ENCODE measurements at regions not wholly inside any gene's neighbourhood (a gene's known extent, or its start where the extent isn't known, plus 50 kb on each side); places are given as distances from the start of the nearest gene placed in this dataset.

DNA sequence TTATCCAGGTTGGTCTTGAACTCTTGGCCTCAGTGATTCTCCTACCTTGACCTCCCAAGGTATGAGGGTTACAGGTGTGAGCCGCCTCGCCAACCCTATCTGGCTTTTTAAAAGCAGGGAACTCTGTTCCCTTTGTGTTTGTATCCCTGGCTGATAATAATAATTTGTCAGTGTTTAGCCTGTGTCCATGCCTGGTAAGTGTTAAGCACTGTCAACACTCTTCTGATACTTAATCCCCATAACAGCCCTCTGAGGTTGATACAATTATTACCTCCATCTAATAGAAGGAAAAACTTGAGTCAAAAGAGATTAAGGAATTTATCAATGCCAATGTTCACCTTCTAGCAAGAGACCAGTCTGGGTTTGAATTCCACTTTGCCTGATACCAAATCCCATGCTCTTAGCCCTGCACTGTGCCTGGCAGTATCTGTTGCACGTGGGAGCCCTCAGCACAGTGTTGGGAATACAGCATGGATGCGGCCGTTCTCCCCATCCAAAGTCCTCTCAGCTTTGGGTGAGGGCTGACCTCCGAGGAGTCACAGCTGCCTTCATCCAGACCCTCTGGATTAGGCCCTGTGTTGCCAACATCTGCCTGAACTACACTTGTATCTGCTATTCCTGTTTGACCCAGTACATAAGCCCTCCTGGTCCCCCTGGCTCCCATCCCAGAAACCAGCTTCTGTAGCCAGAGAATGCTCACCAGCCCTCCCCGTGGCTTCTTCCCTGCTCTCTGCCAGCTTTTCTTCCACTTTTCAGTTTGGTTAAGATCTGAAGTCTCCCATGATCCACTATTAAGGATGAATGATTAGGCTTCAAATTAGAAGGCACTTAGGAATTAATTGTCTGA lies 335.6 kb upstream of the ASIC2 start:
- in situ Hi-C loops (cut with HindIII; ENCODE audit: low sequenced_read_pairs): no loop called here

DNA sequence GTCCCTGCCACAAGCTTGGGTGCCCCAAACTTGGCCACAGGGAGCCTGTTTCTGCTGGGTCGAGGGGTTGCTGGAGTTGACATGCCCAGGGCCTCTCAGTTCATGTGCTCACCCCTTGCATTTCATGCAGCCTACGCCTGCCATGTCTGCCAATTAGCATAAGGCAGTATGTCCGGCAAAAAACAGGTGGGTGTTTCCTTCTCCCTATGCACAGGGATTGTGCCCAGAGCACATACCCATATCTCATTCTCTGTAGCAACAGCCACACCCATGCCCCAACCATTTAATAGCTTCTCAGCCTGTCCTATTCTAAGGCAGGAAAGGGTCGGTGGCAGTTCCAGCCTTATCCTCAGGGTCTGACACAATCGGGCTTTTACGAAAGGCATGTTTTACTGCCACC lies 340.4 kb upstream of the ASIC2 start:
- in situ Hi-C loops (cut with HindIII; ENCODE audit: low sequenced_read_pairs): no loop called here

DNA sequence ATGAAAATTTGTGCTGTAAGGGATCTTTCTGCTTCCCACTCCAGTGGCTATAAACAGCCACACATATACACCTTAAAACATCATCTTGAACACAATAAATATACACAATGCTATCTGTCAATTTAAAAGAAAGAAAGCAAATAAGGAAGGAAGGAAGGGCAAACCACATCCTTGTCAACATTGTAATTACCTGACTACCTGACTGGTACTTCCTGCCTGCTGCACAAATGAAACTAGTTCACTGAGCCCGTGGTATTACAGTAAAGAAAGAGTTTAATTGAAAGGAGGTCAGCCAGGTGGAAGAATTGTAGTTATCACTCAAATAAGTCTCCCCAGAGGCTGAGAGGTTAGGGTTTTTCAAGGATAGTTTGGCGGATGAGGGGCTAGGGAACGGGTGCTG lies 344.4 kb upstream of the ASIC2 start:
- in situ Hi-C loops (cut with HindIII; ENCODE audit: low sequenced_read_pairs): loop anchor here (5.0 kb wide), 1 partner anchor 35 kb away; no protein-coding TSS in a partner anchor

DNA sequence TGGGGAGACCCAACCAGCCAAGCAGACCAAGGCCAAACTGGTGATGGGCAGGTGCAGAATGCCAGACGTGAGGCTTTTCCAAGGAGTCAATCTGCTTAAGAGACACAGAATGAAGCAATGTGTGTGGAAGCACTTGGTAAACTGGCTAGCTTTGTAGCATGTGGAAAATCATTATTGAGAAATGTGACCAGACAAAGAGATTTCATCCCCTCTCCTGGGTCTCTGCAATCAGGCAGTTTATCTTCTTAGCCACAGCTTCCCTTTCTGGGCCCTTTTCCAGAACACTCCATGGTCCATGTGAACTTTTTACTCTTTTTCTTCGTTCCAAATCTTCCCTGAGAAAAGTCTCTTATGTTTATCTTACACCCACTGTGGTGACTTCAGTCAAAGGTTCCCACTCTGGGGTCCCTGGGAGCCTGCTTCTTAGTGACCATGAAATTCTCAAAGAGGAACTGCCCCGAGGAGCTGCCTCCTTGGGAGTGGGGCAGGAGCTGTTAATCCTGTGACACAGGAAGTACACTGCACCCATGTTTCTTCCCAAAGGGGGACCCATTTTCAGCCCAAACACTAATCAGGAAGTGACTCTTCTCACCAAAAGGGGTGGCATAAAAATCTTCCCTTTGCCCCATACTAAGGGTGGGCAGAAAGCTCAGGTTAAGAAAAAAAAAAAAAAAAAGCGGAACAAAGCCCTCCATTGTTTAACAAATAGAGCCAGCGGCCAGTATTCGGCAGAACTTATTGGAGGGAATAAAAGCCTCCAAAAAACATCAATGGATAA lies 346.2 kb upstream of the ASIC2 start:
- in situ Hi-C loops (cut with HindIII; ENCODE audit: low sequenced_read_pairs): loop anchor here (5.0 kb wide), 1 partner anchor 37 kb away; no protein-coding TSS in a partner anchor

DNA sequence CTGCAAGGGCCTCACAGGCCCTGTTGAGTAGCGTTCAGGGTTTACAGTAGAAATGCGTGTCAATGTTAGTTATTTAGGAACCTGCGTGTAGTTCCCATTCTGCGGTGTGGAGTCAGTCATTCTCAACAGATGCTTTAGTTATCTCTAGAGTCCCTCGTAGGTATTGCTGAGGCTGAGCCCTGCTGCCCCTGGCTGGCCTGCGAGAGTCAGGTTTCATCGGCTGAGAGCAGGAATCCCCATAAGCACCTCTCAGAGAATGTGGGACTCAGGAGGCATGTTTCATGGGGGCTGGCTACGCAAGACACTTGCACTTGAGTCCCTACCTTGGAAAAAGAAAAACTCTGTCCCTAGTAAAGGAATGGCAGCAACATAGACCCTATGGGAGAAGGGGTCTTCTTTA lies 347.5 kb upstream of the ASIC2 start:
- in situ Hi-C loops (cut with HindIII; ENCODE audit: low sequenced_read_pairs): no loop called here

DNA sequence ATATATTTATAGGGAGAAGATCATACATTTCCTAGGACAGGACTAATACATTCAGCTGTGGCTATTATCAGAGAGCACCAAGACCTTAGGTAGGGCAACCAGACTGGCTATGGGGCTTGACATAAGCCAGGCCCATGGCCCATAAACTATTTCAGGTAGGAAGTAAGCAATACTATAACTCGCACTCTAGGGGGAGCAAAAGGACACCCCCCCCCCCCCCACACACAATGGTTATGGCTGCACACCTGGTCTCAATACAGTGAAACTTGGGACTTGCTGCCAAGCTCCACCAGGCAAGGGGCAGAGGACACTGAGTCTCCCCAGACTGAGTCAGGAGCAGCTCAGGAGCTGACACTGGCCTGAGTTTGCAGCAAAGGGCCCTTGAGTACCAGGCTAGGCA lies 348.9 kb upstream of the ASIC2 start:
- in situ Hi-C loops (cut with HindIII; ENCODE audit: low sequenced_read_pairs): no loop called here

DNA sequence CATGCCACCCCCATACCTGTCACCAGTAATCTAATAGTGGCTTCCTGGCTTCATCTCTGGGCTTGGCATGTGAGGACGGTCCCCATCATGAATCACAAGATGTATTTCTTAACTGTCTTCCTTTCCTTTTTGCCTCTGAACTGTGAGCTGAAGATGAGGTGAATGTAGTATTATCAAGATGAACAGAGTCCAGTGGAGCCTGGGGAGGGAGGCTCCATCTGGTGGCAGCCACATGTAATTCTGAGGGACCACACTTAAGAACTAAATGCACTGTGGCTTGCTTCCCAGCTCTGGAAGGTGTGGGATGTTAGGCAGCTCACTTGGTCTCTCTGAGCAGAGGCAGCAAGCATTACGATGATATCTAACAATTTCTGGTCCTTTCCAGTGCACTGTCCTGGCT lies 354.9 kb upstream of the ASIC2 start:
- in situ Hi-C loops (cut with HindIII; ENCODE audit: low sequenced_read_pairs): no loop called here

DNA sequence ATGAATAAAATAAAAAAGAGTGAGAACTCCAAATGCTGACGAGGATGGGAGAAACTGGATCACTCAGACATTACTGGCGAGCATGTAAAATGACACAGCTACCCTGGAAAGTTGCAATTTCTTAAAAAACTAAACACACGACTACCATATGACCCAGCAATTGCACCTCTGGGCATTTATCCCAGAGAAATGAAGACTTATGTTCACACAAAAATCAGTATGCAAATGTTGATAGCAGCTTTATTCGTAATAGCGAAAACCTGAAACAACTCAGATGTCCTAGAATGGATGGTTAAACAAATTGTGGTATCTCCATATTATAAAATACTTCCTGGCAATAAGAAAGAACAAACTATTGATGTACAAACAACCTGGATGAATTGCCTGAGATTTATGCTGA lies 357.2 kb upstream of the ASIC2 start:
- in situ Hi-C loops (cut with HindIII; ENCODE audit: low sequenced_read_pairs): loop anchor here (5.0 kb wide), 1 partner anchor 103 kb away; no protein-coding TSS in a partner anchor

DNA sequence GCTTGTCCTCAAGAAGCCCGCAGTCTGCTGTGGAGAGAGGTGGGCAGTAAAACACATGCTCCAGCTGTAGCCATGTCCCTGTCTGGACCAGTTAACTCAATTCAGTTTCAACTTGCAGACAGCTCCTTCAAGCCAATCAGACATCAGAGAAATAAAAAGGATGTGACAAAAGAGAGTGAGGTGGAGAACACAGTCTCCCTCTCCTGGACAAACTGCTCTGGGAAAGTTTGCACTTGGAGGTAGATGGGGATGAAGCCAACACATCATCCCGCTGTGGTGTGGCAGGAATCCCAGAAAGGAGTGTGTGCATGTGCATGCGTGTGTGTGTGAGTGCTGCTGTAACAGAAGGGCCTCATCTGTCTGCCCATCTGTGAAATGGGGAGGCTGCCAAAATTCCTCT lies 358.6 kb upstream of the ASIC2 start:
- in situ Hi-C loops (cut with HindIII; ENCODE audit: low sequenced_read_pairs): loop anchor here (5.0 kb wide), 1 partner anchor 104 kb away; no protein-coding TSS in a partner anchor

DNA sequence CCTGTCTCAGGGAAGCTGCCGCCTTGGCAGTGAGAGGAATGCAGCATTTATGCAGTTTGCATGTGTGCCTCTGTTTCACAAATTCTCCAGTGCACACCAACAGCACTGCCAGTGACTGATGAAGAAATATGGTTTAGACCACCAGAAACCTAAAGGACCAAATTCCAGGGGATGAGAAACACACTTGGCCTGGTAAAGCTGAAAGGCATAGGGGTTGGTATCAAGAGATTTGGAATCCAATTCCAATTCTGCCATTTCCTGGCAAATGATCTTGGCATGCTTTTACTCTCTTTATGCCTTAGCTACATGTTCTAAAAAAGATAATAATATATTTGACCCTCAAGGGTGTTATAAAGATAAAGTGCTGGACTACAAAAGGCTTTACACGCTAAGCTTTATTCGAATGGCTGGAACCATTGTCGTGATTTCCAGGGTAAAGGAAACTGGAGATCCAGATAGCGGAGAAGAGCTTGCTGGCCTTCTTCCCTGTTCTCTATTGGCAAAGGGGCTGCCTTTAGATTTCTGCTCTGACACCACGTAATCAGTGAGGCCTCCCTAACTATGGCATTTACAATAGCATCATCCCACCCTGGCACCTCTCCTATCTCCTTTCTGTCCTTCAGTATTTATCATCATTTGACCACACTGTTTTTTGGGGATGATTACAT lies 359.8 kb upstream of the ASIC2 start:
- in situ Hi-C loops (cut with HindIII; ENCODE audit: low sequenced_read_pairs): loop anchor here (5.0 kb wide), 1 partner anchor 106 kb away; no protein-coding TSS in a partner anchor

DNA sequence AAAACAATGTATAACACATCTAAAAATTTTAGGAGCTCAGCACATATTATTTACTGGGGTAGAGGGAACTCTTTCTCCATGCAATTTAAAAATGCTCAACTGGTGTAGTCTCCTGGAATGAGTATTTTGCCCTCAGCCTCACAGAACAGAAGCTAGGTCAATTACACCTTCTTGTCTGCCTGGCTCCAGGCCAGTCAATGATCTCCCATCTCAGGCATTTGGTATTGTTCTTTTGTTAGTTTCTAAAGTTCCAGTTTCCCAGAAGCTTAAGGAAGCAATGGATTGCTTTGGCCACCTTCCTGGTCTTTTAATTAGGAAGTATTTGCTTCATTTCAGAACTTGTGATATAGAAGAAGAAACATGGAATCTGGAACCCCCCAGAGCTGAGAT lies 360.3 kb upstream of the ASIC2 start:
- in situ Hi-C loops (cut with HindIII; ENCODE audit: low sequenced_read_pairs): loop anchor here (5.0 kb wide), 1 partner anchor 106 kb away; no protein-coding TSS in a partner anchor

DNA sequence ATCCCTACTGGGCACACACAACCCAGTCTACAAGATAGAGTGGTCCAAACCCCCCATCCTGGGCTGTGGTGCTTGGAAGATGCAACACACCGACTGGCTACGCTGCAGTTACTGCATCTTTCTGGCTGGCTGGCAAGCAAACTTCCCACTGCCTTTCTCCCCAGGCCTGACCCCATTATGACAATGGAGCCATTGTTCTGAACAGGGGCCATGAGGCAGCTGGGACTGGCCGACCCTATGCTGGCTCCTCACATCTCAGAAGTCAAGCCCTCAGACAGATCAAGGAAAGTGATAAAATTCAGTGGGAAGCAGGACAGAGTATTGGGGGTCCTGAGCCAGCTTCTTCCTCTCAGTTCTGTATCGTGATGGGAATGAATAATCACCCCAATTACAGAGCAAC lies 364.1 kb upstream of the ASIC2 start:
- in situ Hi-C loops (cut with HindIII; ENCODE audit: low sequenced_read_pairs): no loop called here

DNA sequence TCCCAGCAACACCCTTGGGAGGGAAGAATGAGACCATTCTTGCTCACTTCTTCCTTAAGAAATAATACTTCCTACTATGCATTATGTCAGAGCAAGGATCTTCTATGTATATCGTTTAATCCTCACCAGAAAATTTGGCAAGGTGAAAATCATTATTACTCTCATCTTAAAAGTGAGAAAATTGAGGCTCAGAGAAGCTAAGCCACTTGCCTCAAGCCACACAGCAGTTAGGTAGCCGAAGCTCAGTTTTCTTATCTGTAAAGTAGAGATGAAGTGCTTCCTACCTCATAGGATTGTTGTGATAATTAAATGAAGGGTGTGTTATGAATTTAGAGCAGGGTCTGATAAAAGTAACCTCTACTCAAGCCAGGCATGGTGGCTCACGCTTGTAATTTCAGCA lies 368.9 kb upstream of the ASIC2 start:
- in situ Hi-C loops (cut with HindIII; ENCODE audit: low sequenced_read_pairs): no loop called here

DNA sequence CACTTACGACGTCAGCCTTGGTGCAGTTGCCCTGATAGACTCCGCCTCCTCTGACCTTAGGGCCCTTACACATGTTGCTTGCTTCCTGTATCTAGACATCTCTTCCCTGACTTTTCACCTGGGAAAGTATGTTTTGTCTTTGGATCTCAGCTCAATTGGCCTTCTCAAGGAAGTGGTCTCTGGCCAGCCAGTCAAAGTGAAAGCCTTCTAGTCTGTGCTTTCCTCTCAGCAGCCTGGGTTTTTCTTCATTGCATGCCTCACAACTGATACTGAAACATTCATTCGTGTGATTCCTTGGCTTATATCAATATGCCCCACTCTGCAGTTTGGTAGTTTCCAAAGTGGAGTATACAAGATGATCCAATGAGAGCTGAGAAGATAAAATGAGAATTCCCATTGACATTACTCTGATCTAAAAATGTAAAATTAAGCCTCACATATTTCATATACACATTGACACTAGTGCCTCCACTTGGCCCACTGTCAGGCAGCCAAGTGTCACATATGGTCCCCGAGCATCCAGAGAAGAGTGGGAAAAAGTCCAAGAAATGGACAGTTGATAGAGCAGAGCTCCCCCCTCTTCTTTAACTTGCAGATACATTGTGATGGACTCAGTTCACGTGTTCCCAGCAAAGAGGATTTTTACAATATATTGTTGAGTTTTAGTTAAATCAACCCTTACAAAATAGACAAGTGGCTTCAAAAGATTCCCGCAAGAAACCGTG lies 371.2 kb upstream of the ASIC2 start:
- in situ Hi-C loops (cut with HindIII; ENCODE audit: low sequenced_read_pairs): no loop called here

DNA sequence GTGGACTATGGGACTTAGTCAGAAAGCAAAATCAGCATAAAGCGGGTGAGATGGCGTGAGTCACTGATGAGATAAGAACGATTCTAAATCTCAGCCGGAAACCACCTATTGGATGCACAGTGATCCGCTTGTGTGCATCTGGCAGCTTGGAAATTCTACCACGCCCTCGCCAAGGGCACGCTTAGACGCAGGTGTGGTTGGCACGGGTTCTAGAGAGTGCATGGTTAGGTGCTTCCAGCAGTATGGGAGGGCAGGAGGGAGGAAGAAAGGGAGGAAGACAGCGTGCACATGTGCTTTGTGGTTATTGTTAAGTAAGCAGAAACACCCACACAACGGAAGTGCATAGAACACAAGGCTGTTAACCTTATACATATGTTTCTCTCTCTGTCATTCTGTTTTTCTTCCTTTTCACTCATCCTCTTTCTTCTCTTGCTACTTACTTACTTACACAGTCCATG lies 374.0 kb upstream of the ASIC2 start:
- in situ Hi-C loops (cut with HindIII; ENCODE audit: low sequenced_read_pairs): no loop called here

DNA sequence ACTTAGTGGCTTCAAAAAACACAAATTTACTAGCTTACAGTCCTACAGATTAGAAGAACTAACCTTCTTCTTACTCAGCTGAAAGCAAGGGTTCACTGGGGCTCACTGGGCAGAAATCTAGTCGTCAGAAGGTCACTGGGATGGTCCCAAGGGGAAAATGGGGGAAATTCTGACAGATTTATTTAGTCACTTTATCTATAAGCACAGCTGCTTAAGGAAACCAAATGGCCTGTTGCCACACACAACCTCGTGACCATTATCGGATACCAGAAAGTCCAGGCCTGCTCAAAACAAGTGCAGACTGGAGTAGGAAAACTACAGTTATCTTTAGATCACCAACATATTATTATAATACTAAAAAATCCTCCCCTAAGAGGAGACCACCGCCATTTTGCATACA lies 374.6 kb upstream of the ASIC2 start:
- in situ Hi-C loops (cut with HindIII; ENCODE audit: low sequenced_read_pairs): no loop called here

DNA sequence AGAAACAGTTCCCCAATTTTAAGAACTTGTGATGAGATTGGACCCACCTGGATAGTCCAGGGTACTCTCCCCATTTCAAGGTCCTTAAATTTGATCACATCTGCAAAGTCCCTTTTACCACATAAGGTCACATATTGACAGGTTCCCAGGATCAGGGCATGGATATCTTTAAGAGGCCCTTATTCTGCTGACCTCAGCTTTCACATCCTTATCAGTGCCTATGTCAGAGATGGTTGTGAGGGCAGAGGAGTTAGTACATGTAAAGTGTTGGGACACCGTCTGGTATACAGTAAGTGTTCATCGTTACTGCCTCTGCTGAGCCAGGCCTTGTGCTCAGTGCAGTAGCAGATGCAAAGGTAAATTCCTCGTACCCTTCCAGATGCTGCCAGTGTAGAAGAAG lies 375.4 kb upstream of the ASIC2 start:
- in situ Hi-C loops (cut with HindIII; ENCODE audit: low sequenced_read_pairs): no loop called here

DNA sequence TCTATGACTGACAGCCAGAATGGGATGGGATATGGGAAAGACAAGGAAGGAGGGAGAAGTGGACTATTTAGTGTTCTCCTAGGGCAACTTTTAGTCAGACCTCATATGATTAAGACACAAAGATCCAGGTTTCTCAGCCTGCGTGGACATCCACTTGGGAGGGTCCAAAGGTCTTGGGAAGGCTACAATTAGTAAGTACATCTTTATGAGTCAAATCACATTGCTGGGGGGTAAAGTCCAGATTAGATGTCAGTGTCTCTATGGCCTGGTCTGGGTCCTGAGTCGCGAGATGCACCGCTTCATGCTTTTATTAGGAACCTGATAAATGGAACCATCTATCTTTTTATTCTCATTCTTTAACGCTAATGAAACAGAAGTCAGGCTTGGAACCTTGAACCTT lies 378.4 kb upstream of the ASIC2 start:
- in situ Hi-C loops (cut with HindIII; ENCODE audit: low sequenced_read_pairs): no loop called here

DNA sequence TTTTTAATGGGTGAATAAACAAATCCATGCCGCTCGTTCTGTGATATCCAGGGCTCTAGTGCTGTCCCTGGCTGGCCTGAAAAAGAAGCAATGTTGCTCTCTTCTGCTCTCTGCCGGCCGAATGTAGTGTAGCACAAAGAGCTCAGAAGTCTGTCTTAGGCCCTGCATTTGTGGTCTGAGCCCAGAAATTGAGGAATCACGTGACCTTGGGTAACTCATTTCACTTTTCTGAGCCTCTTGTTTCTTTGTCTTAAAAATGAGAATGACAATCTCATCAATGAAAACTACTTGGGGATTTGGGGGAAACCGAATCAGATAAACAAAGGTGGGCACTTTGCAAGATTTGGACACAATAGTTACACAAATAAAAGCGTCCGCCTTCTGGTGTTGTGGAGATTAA lies 381.6 kb upstream of the ASIC2 start:
- in situ Hi-C loops (cut with HindIII; ENCODE audit: low sequenced_read_pairs): no loop called here

DNA sequence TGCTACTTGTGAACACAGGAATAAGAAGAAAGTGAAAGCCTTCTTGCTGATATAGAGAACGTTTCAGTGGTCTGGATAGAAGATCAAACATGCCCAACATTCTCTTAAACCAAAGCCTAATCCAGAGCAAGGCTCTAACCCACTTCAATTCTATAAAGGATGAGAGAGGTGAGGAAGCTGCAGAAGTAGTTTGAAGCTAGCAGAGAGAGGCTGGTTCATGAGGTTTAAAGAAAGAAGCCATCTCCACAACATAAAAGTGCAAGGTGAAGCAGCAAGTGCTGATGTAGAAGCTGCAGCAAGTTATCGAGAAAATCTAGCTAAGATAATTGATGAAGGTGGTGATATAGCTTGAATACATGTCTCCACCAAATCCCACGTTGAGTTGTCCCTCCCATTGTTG lies 383.3 kb upstream of the ASIC2 start:
- in situ Hi-C loops (cut with HindIII; ENCODE audit: low sequenced_read_pairs): no loop called here

DNA sequence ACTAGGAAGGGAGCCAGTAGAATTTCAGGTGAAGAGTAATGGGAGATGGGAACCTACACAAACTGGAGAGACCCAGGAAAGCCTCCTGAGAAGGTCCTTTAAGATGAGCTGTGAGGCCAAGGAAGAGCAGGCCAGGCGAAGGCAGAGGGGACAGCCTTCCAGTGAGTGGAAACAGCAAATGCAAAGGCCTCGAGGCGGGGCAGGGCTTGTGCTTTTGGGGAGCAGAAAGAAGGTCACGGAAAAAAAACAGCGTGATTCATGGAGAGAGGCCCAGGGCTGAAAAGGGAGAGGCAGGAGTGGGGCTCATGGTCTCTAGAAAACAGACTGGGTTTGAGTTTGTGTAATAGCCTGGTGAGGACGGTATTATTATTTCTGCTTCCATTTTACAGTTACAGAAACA lies 386.5 kb upstream of the ASIC2 start:
- in situ Hi-C loops (cut with HindIII; ENCODE audit: low sequenced_read_pairs): no loop called here
